CD4-positive, alpha-beta T cell treated with Interleukin-1 beta for 1 hour (primary cell): ENCODE measurements at regions not wholly inside any gene's neighbourhood (a gene's known extent, or its start where the extent isn't known, plus 50 kb on each side); places are given as distances from the start of the nearest gene placed in this dataset.
"Not testable (repeated sequence)": the region's sequence is repeated elsewhere in the genome, so short reads cannot be mapped to it uniquely, and the experiment has no call there.

Experiments used
- DNase-seq, 2 donors: peaks; one replicate each; pipeline ENCODE4 v3.0.0-alpha.2; 2020 to 2022

- DNase-seq, result not testable (repeated sequence)
Measured at GRCh38 chr1:146883190-146883589, 54.9 kb upstream of the NBPF12 start.

DNA sequence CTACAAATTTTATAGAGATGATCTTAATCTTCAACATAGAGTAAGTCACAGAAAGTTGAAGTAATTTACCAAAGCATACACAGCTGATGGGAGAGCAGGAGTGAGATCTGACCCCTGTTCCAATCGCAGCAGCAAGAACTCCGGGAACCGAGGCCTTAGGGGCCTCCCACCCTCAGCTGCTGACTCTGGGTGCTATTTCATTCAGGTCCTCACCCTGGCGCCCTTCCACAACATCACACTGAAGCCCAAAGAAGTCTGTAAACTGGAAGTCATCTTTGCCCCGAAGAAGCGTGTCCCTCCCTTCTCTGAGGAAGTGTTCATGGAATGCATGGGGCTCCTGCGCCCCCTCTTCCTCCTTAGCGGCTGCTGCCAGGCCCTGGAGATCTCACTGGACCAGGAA, 57.0 kb upstream of the NBPF12 start:
- DNase-seq, result not testable (repeated sequence)

GRCh38 chr1:146863799-146864319, 74.3 kb upstream of the NBPF12 start:
- not testable (repeated sequence) for DNase-seq

DNA sequence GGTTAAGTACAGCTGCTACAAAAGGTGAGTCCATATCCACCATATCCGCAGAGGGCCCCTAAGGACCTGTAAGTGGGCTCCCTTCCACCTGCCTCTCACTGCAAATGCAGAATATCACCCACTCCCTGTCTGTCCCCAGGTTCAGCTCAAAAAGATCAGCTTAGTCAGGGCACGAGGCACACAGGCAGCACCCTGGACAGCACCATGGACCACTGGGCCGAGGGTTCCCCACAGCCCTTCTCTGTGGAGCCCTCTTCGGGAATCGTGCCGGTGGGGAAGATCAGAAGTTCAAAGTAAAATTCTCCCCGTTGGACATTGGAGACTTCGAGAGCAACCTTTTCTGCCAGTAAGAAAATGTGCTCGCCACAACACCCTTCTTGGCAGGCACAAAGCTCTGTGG, 85.0 kb upstream of the NBPF12 start:
- not testable (repeated sequence) for DNase-seq

GRCh38 chr1:146850352-146850889, 87.7 kb upstream of the NBPF12 start:
- DNase-seq, result not testable (repeated sequence)

GRCh38 chr1:146838725-146839124, 99.4 kb upstream of the NBPF12 start:
- DNase-seq, result not testable (repeated sequence)

- not testable (repeated sequence) for DNase-seq
Measured at GRCh38 chr1:146826957-146827356, 111.2 kb upstream of the NBPF12 start.

- DNase-seq, result not testable (repeated sequence)
Measured at GRCh38 chr1:146794236-146794635, 143.9 kb upstream of the NBPF12 start.

DNA sequence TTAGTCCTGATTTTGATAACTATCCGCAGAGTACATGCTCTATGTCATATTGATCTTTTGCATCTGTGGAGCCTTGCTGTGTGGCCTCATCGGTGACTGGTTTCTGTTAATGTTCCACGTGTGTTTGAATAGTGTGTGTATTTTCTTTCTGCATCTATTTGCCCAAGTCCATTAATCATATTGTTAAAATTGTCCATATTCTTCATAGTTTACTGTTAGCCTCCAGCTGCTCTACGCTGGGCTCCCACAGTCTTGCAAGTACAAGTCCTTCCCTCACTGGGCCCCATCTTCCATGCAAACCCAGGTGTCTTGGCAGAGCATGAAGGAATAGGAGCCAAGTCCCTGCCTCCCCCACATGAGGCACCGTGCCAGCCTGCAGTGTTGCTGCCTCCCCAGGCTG, 145.4 kb upstream of the NBPF12 start:
- not testable (repeated sequence) for DNase-seq

DNA sequence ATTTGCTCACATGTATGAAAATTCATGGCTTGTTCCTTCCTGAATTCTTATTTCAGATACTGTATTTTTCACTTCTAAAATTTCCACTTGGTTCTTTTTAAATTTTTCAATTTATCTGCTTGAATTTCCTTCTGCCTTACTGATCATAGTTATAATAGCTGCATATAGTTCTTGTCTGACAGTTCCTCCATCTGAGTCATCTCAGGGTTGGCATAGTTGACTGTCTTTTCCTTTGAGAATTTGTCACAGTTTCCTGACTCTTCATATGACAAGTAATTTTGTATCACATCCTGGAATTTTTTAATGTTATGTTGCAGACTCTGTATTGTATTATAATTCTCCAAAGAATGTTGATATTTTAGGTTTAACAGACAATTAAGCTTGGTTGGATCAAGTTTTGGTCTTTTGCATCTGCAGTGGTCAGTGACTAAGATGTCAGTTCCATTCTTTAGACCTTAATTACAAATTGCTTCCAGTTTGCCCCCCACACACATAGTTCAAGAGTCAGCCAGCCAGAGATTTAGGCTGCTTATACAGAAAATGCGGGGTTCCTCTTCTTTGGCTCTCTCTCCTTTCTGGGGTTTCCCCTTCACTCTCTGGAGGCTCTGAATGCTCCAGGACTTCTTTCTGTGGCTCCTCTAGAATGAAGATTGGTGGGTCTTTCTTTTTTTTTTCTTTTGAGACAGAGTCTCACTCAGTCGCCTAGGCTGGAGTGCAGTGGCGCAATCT, 153.7 kb upstream of the NBPF12 start:
- not testable (repeated sequence) for DNase-seq

DNA sequence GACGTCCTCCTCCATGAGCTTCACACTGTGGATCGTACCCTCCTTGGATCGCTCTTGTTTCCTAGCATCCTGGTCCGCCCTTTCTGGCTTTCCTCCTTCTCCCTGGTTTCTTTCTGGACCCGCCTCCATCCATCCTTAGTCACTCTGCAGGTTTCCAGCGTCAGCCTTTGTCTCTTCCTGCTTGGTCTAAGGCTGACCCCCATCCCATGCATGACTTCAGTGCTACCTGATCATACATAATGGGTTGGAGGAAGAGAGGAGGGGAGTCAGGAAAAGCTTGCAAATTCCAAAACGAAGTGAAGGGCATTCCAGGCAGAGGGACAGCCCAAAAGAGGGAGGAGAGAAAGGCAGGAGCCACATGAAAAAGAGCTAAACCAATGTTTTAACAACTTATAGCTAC, 156.9 kb upstream of the NBPF12 start:
- DNase-seq, result not testable (repeated sequence)

DNA sequence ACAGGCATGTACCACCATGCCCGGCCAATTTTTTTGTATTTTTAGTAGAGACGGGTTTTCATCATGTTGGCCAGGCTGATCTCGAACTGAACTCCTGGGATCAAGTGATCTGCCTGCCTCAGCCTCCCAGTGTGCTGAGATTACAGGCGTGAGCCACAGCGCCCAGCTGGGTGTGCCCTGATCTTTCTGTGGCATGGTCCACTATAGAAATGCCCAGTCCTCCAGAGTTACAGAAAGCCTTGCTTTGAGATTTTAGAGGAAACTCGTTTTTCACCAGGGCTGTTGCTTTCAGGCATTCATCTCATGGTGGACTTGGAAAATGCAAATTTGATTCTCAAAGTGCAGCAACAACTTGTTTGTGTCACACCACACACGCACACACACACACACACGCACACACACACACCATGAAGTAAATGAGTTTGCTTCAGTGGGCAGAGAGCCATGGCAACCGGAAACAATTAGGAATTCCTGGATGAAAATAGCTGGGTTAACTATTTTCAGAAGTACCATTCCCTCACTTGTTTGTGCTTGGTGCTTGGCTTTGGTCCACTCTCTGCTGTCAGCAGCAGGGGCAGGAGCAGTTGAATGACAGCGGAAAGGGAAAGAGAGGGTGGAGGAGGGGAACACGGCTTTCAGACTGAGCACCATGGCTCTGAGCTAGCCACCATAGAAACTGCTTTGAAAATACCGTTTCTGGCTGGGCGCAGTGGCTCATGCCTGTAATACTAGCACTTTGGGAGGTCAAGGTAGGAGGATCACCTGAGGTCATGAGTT, 160.1 kb upstream of the NBPF12 start:
- DNase-seq, result not testable (repeated sequence)

GRCh38 chr1:146774988-146775387, 163.1 kb upstream of the NBPF12 start:
- DNase-seq, result not testable (repeated sequence)

DNA sequence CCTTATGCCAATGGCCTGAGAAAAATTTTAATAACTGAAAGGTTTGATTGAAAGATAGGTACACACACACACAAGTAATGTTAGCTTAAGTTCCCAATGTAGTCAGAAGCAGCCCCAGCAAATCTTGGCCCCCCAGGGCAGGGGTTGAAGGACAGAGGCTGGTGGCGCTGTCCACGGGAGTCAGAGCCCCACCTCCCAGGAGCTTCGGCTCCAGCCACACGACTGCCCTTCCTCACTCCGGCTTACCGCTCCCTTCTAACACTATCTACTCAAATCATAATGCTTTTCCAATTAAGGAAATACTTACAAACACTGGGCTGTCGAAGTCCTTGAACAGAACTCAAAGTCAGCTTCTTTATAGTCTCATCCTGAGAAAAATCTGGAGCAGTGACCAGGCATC, 163.9 kb upstream of the NBPF12 start:
- not testable (repeated sequence) for DNase-seq

- not testable (repeated sequence) for DNase-seq
Measured at GRCh38 chr1:146771409-146771808, 166.7 kb upstream of the NBPF12 start.

DNA sequence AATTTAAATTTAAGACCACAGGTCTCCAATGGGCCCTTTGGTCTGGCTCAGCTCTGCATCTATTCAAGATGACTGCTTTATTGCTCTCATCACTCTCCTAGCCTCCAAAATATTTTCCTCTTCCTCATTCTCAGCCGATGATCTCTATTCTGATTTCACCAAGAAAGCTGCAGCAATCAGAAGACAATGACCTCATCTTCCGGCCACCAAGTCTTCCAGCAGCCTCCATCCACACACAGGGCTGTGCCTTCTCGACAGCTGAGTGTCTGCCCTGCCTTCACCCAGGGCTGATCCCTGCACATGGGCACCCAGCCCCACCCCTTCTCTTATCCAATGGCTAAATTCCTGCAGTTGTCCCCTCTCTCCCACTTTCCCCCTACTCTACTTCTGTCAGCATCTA, 167.1 kb upstream of the NBPF12 start:
- not testable (repeated sequence) for DNase-seq

- DNase-seq, result not testable (repeated sequence)
Measured at GRCh38 chr1:146763234-146763633, 174.9 kb upstream of the NBPF12 start.

DNA sequence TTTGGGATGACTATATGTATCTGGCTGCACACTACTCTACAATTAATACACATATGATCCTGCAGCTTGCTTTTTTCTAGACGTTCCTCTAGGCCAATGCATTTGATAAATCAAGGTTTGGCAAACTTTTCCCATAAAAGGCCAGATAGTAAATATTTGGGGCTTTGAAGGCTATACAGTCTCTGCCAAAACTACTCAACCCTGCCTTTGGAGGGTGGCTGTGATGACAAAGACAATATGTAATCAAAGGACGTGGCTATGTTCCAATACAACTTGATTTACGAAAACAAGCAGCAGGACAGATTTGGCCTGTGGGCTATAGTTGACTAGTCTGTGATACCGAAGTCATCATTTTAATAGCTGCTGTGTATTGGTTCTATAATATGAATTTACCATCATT, 181.3 kb upstream of the NBPF12 start:
- DNase-seq, result not testable (repeated sequence)

DNA sequence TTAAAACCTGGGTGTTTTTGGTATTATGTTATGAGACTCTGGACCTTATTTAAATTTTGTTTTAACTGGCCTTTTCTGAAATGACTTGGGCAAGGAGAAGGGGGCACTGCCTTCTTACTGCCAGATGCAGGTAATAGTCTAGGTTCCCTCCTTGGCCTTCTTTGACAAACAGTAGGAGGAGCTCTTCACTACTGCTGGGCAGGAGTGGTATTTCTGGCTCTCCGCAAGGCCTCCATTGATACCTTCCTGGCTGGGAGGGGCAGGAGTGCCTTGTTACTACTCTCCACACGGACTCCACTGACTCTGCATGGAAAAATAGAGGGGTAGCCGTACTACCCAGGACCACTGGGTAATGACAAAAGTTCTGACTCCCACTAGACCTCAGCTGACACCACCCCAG, 189.4 kb upstream of the NBPF12 start:
- DNase-seq, result not testable (repeated sequence)

- DNase-seq, result not testable (repeated sequence)
Measured at GRCh38 chr1:146731981-146732680, 206.0 kb upstream of the NBPF12 start.

DNA sequence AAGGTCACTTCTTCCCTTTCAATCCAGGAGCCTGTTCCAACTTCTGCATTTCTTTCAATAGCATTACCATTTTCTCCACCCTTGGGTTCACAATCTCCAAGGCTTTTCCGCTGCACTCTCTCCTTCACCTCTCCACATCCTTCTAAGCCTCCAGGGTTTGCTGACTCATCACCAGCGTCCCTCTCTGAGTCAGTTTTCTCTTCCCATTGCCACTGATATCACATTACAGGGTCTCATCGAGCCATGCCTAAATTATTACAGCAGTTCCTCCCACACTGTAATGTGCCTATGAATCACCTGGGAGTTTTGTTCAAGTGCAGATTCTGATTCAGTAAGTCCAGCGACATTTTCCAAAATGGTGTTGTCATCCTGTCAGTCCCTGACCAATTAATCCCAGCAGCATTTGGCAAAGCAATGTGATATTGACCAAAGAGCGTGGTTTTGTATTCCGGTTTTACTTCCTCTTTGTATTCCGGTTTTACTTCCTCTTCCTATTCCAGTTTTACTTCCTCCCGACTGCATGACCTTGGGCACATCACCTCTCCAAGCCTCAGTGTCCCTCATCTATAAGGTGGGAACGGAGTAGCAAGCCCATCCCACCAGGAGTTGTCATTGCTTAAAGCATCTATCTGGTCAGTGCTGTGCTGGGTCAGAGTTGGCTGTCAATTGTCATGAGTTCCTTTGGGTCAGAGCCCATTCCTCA, 208.3 kb upstream of the NBPF12 start:
- peak in 1 of 2 donors; percentile 1 for DNase-seq

GRCh38 chr1:146715054-146715453, 223.1 kb upstream of the NBPF12 start:
- not testable (repeated sequence) for DNase-seq
